CD14-positive monocyte (primary cell): ENCODE measurements at regions not wholly inside any gene's neighbourhood (a gene's known extent, or its start where the extent isn't known, plus 50 kb on each side); places are given as distances from the start of the nearest gene placed in this dataset.
A peak's percentile ranks its signal among the peaks of the same experiment; 100 is the strongest.

Experiments used
- DNase-seq, 3 donors: peaks; one replicate each; pipeline ENCODE4 v3.0.0-alpha.2; 2011 to 2022
- H2AFZ ChIP-seq: 2 replicates; pipeline ENCODE4 v1.6.0; 2012; ENCODE audit warnings: mild to moderate bottlenecking, low read depth, low read length, inconsistent platforms; ENCODE audit not compliant: insufficient read depth, poor library complexity, severe bottlenecking
- H3K27ac ChIP-seq, 2 donors: 1 replicate in 1 of 2; 2 replicates in 1 of 2; pipeline ENCODE4 v1.5.1; 2012 to 2013; ENCODE audit warnings: low read length in 2 of 2, control low read depth in 1 of 2, inconsistent platforms in 1 of 2, low read depth in 1 of 2, mild to moderate bottlenecking in 1 of 2
- H3K27me3 ChIP-seq, 2 donors: one replicate each; pipeline versions ENCODE4 v1.6.0 to v1.6.1; 2011 to 2013; ENCODE audit warnings: low read length in 2 of 2; ENCODE audit not compliant: control insufficient read depth in 2 of 2, insufficient read depth in 2 of 2
- H3K36me3 ChIP-seq, 2 donors: replicated peaks in 1 of 2; 1 replicate in 1 of 2; 2 replicates in 1 of 2; pipeline versions ENCODE4 v1.5.1 to v1.6.1; 2012 to 2013; ENCODE audit warnings: low read length in 2 of 2, control low read depth in 1 of 2, inconsistent platforms in 1 of 2, mild to moderate bottlenecking in 1 of 2; ENCODE audit not compliant: insufficient read depth in 2 of 2, control insufficient read depth in 1 of 2
- H3K4me1 ChIP-seq, 2 donors: 1 replicate in 1 of 2; 2 replicates in 1 of 2; pipeline versions ENCODE4 v1.5.1 to v1.6.1; 2012 to 2013; ENCODE audit warnings: low read length in 2 of 2, control low read depth in 1 of 2, inconsistent platforms in 1 of 2, mild to moderate bottlenecking in 1 of 2, moderate library complexity in 1 of 2; ENCODE audit not compliant: insufficient read depth in 2 of 2, control insufficient read depth in 1 of 2
- H3K4me2 ChIP-seq: replicated peaks from 2 replicates; pipeline ENCODE3; 2012; ENCODE audit warnings: low read length, moderate library complexity, mild to moderate bottlenecking; ENCODE audit not compliant: poor library complexity, severe bottlenecking; ENCODE audit errors: extremely low read depth
- H3K4me3 ChIP-seq, 3 experiments: fragments of 200-600 bp in 1 of 3; sonication (generic) in 1 of 3; replicated peaks in 1 of 3; 1 replicate in 2 of 3; 2 replicates in 1 of 3; pipeline ENCODE4 v1.5.1; 2011 to 2013; ENCODE audit warnings: low read length in 3 of 3, mild to moderate bottlenecking in 3 of 3, control low read depth in 2 of 3, low read depth in 2 of 3, inconsistent platforms in 1 of 3, moderate library complexity in 1 of 3
- H3K79me2 ChIP-seq: 2 replicates; pipeline ENCODE4 v1.6.0; 2012; ENCODE audit warnings: mild to moderate bottlenecking, control low read depth, inconsistent platforms, low read length, moderate library complexity; ENCODE audit not compliant: insufficient read depth
- H3K9ac ChIP-seq: 2 replicates; pipeline ENCODE4 v1.6.0; 2017; ENCODE audit warnings: low read length, mild to moderate bottlenecking; ENCODE audit not compliant: insufficient read depth, poor library complexity, severe bottlenecking
- H3K9me3 ChIP-seq, 2 donors: replicated peaks in 1 of 2; 1 replicate in 1 of 2; 2 replicates in 1 of 2; pipeline versions ENCODE4 v1.5.1 to v1.6.1; 2012 to 2013; ENCODE audit warnings: low read length in 2 of 2, control low read depth in 1 of 2; ENCODE audit not compliant: control insufficient read depth in 1 of 2, insufficient read depth in 1 of 2
- H4K20me1 ChIP-seq: 2 replicates; pipeline ENCODE4 v1.6.0; 2012; ENCODE audit warnings: mild to moderate bottlenecking, low read length, control low read depth, moderate library complexity; ENCODE audit not compliant: insufficient read depth
- H3K27ac Mint-ChIP-seq, 7 donors: one replicate each; pipeline ENCODE4 v1.8.0; 2020; ENCODE audit warnings: mild to moderate bottlenecking in 7 of 7, mixed read lengths in 7 of 7, moderate library complexity in 6 of 7, inconsistent platforms in 2 of 7
- H3K27me3 Mint-ChIP-seq, 3 donors: one replicate each; pipeline ENCODE4 v1.8.0; 2021 to 2022; ENCODE audit warnings: low read depth in 3 of 3, mild to moderate bottlenecking in 3 of 3, mixed read lengths in 3 of 3, moderate library complexity in 3 of 3, inconsistent platforms in 1 of 3
- H3K36me3 Mint-ChIP-seq, 2 donors: one replicate each; pipeline ENCODE4 v1.8.0; 2020; ENCODE audit warnings: mixed read lengths in 2 of 2, inconsistent platforms in 1 of 2, mild to moderate bottlenecking in 1 of 2
- H3K4me1 Mint-ChIP-seq: one replicate; pipeline ENCODE4 v1.8.0; 2020; ENCODE audit warnings: mild to moderate bottlenecking, mixed read lengths
- H3K4me3 Mint-ChIP-seq, 2 donors: one replicate each; pipeline ENCODE4 v1.8.0; 2020; ENCODE audit warnings: mild to moderate bottlenecking in 2 of 2, mixed read lengths in 2 of 2, moderate library complexity in 1 of 2
- H3K9me3 Mint-ChIP-seq, 7 donors: one replicate each; pipeline ENCODE4 v1.8.0; 2020 to 2022; ENCODE audit warnings: mixed read lengths in 7 of 7, mild to moderate bottlenecking in 6 of 7, moderate library complexity in 6 of 7, inconsistent platforms in 2 of 7
- WGBS: methylation state at CpG from one replicate; pipeline ENCODE4 v1.1.5; 2013; ENCODE audit warnings: missing lambda C conversion rate; ENCODE audit not compliant: insufficient coverage; 5-methylcytosine and 5-hydroxymethylcytosine counted together
- intact Hi-C, 2 donors: fragments of 100-400 bp; cut with micrococcal nuclease; formaldehyde crosslinking; loops; one replicate each; pipeline versions ENCODE4 v1.15.0 to v1.15.1; 2023
- TF ChIP-seq, protein P1 (sequence below): fragments of 200-600 bp; IDR thresholded peaks from one replicate; pipeline ENCODE4 v1.8.0; 2022; ENCODE audit warnings: antibody characterized with exemption, mild to moderate bottlenecking

GRCh38 chr3:31166249-31166885, 271.9 kb upstream of the GADL1 start:
- H3K27ac Mint-ChIP-seq = no peak overlapping the region
- H3K79me2 ChIP-seq = no peaks in the 10 kb centered on the region
- TF ChIP-seq, protein P1, sequence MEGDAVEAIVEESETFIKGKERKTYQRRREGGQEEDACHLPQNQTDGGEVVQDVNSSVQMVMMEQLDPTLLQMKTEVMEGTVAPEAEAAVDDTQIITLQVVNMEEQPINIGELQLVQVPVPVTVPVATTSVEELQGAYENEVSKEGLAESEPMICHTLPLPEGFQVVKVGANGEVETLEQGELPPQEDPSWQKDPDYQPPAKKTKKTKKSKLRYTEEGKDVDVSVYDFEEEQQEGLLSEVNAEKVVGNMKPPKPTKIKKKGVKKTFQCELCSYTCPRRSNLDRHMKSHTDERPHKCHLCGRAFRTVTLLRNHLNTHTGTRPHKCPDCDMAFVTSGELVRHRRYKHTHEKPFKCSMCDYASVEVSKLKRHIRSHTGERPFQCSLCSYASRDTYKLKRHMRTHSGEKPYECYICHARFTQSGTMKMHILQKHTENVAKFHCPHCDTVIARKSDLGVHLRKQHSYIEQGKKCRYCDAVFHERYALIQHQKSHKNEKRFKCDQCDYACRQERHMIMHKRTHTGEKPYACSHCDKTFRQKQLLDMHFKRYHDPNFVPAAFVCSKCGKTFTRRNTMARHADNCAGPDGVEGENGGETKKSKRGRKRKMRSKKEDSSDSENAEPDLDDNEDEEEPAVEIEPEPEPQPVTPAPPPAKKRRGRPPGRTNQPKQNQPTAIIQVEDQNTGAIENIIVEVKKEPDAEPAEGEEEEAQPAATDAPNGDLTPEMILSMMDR = no peak
- H3K36me3 ChIP-seq = no peaks in the 10 kb centered on the region
- H4K20me1 ChIP-seq = no peaks in the 10 kb centered on the region
- H3K27ac ChIP-seq = no peak overlapping the region
- H3K9ac ChIP-seq = no peak overlapping the region
- no peaks in the 10 kb centered on the region for H3K9me3 ChIP-seq
- H3K4me3 Mint-ChIP-seq = no peak overlapping the region
- peaks cover 0 to 2% (median 0%) of the 10 kb centered on the region in 7 donors for H3K9me3 Mint-ChIP-seq
- H3K36me3 Mint-ChIP-seq = no peaks in the 10 kb centered on the region
- H3K4me1 ChIP-seq = no peaks in the 10 kb centered on the region
- H3K4me2 ChIP-seq = no peak overlapping the region
- WGBS = no CpG with 5 or more reads among the region's 4 CpGs
- peaks cover 0 to 2% (median under 1%) of the 10 kb centered on the region in 3 donors for H3K27me3 Mint-ChIP-seq
- no peak for DNase-seq
- H3K4me3 ChIP-seq = no peak overlapping the region
- intact Hi-C loops = no loop called here
- H3K4me1 Mint-ChIP-seq = peaks cover 4% of the 10 kb centered on the region
- no peaks in the 10 kb centered on the region for H3K27me3 ChIP-seq
- H2AFZ ChIP-seq = peak overlapping the region; percentile 6

DNA sequence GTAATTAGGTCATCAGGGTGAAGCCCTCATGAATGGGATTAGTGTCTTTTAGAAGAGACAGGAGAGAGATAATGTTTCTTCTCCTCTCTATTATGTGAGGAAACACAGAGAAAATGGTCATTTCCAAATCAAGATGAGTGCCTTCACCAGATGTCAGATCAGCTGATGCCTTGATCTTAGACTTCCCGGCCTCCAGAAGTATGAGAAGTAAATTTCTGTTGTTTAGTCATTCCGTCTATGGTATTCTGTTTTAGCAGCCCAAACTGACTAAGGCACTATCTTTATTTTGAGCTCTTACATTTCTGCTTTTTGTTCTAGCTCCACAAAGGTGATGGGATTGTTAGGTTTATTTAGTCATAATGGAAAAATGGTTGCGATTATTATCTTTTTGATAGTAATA, 273.2 kb upstream of the GADL1 start:
- TF ChIP-seq, protein P1 = no peak
- DNase-seq = no peak
- intact Hi-C loops = no loop called here
- Mint-ChIP-seq H3K36me3 (no peaks in the 10 kb centered on the region), H3K4me3 (no peak overlapping the region), H3K4me1 (peaks cover 4% of the 10 kb centered on the region), H3K27me3 (peaks cover 0 to 1% (median 0%) of the 10 kb centered on the region in 3 donors), H3K9me3 (peaks cover 0 to 1% (median 0%) of the 10 kb centered on the region in 7 donors), H3K27ac (no peak overlapping the region)
- Histone ChIP-seq H3K27me3 (no peaks in the 10 kb centered on the region), H3K9ac (no peak overlapping the region), H3K36me3 (no peaks in the 10 kb centered on the region), H3K27ac (no peak overlapping the region), H3K4me1 (no peaks in the 10 kb centered on the region), H3K79me2 (no peaks in the 10 kb centered on the region), H4K20me1 (no peaks in the 10 kb centered on the region), H2AFZ (no peak overlapping the region), H3K4me3 (no peak overlapping the region), H3K9me3 (no peaks in the 10 kb centered on the region), H3K4me2 (no peak overlapping the region)
- WGBS = no CpG with 5 or more reads among the region's 3 CpGs
